Embryonic facial prominence (tissue), 1 donor: ENCODE measurements at regions not wholly inside any gene's neighbourhood (a gene's known extent, or its start where the extent isn't known, plus 50 kb on each side); places are given as distances from the start of the nearest gene placed in this dataset.

ENCODE experiments used
- DNase-seq: peaks from one replicate; pipeline ENCODE4 v3.0.0-alpha.2; 2016; ENCODE audit errors: extremely low spot score

DNA sequence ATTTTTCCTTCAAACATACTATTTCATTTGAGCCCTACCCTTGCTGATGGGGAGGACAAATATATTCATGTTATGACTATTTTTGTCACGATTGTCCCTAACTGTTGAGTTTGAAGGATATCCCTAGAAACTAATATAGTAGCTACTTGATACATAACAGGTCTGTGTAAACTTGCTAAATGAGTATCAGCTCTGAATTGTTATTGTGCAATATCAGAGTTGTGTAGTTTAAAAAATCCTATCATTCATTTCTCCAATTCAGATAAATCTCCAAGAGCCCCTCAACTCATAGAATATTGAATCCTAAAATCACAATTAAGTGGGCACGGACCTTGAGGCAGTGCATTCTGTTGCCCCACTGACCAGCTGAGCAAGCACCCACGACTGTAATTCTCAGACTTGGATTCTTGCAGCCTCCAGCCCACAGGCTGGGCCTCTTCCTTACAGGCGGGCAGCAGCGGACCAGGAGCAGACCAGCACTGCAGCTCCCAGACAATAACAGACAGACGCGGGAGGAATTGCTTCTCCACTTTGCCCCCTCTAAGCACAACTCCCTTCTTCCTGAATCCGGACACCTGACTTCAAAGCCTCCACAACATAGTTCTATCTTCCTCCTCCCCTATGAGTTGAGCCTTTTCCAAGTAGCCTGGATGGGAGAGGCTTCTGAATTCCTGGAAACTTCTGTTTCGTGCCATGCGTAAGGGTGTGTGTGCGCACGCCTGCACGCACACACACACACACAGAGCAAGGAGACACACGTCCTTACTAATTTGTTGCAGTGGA lies 337.6 kb upstream of the ARGLU1 start:
- no peak for DNase-seq

DNA sequence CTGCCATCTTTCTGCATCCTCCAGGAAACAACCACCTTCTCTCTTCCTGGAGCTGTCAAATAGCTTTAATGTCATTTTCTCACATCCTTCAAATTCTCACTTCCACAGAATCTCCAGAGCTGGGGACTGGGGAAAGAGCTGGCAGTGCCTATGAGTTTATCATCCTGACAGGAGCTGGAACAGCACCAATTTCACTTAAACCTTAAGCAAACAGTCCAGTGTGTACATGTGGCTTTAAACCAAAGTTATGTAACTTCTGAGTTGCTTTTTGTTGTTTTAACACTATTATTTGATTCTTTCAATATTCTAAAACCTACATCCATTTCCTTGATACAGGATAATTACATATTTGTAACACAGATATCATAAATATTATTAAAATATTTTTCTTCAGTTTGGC lies 331.5 kb upstream of the ARGLU1 start:
- no peak for DNase-seq

DNA sequence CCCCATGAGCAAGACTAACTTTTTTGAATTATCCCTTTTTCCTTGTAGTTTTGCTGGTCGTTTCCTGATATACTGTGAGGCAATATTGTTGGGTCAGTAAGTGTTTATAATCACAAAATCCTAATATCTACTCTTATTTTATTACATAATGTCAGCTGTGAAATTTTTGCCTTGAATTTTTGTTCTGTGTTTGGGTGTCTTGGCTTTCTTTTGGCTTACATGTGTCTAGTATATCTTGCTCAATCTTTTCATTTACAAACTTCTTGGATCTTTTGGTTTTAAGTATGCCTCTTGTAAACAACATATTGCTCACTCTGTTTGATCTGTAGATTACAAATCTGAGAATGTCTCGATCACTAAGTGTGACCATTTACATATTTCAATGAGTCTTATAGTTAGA lies 330.3 kb upstream of the ARGLU1 start:
- DNase-seq, result no peak

DNA sequence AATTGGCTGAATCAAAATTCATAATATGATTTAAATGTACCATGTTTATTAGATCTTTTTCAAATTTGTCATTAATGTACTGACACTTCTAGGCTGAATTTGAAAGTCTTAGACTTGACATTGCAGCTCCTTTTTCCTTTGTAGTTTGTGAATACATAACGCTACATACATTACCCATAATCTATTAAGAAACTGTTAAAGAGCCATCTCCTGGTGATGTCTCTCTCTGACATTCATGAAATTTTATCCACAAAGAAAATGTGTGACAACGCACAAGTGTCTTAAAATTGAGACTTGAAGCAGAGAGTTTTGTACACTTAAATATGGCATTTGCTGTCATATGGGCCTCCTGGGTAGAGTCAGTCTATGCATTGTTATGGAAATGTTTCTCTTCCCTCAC lies 320.2 kb upstream of the ARGLU1 start:
- DNase-seq, result no peak

DNA sequence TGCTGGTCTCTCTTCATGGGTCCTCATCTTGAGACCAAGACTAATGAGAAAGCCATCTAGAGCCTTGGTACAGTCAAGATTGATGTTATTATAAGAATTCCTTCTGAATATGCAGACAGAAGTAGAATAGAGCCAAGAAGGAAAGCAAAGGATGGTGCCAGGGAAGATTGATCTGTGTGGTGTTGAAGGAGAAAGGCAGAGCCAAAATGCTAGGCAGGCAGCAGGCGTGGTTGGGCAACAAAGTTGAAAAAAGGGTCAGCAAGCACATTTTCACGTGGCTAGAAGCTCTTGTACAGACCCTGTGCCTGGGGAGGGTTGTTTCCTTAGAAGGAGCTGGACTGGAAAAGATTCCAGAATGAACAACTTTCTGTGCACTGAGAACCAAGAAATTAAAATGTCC lies 319.7 kb upstream of the ARGLU1 start:
- no peak for DNase-seq

DNA sequence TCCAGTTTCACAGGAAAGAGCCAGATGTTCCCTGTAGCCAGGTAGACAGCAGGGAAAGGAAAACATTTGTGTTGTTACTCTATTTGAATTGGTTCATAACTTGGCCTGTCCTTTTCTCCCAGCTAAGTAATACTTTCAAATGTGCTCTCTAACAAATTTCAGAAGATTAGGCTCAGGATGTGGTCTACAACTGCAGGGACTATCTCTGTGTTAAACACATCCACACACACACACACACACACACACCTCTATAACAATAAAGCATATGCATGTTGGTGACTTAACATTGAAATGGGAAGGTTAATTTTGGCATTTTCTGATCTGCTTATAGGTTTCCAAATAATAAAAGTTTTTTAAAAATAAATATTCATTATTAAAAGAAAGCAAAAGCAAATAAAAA lies 316.0 kb upstream of the ARGLU1 start:
- no peak for DNase-seq

DNA sequence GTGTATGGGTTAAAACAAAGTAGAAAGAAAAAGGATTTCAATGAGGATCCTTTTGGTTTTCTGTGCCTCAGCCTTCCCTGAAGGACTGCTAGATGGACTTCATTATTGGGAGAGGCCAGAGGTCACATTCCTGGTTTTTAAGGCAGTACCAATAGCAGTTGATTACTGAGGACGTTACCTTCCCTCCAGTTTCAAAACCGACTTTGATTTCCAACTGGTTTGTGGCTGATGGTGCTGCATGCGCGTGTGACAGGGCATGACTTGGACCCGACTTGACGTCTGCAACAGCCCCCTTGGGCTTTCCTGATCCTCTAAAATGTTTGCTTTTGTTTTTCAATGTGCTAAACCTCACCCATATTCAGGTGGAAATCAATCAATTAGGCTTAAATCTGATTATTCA lies 314.3 kb upstream of the ARGLU1 start:
- no peak for DNase-seq

DNA sequence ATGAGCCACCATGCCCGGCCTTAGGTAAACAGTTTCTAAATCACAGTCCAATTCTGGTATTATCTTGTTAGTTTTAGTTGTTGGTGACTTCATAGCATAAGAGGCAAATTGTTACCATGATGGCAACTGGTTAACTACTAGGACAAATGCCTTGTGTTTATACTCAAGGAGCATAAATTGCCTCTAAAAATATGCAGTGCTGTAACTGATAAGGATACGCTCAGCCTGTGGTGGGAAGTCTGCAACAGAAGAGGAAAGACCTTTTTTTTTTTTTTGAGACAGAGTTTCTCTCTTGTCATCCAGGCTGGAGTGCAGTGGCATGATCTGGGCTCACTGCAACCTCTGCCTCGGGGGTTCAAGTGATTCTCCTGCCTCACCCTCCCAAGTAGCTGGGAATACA lies 311.9 kb upstream of the ARGLU1 start:
- DNase-seq, result no peak

DNA sequence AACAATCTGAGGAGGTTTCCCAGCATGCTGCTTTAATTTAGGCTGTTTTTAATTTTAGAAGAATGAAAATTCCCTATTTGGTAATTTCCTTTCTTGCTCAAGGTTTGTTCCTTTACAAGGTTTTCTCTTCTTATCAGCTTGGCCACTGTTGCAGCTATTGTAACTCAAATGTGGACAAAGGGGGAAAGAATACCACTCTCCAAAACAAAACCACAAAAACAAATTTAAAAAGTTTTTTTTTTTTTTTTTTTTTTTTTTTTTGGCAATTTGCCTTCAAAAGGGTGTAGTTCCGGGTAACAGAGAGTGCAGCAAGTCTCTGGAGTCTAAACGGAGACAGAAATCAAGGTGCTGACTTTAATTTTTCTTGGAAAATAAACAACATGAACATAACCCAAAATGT lies 306.4 kb upstream of the ARGLU1 start:
- DNase-seq, result no peak

DNA sequence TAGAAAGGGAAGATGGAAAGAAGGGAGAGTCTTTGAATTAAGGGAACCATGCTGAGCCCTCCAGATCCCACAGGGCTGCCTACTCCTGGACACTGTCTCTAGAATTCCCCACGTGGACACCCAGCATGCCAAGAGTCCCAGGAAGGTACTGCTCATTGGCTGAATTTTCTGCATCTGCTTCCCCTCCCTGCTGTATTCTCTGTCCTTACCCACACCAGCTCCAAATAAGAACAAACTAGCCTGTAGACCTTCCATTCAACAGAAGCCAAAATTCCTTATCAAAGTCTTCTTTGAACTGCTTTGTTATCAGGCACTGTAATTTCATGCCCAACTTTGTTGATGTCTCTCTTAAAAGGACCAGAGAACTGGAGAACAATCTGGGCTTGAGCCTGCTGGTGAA lies 305.9 kb upstream of the ARGLU1 start:
- no peak for DNase-seq

DNA sequence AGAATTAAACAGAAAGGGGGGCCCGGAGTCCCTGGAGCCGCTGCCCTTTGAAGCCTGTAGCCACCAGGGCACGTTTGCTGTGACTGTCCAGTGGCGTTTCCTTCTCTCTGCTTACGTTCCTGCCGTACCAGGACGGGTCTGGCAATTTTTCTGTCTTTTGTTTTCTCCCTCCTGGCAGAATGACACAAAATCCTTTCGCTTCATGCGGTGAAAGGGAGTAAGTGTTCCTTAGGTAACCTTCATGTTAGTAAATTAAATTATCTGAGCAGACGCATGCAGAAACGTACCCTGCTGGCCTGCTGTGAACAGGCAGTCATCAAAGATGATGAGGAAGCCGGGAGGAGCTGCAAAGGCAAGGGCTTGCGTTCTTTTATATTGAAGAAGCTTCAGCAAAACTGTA lies 299.3 kb upstream of the ARGLU1 start:
- no peak for DNase-seq

DNA sequence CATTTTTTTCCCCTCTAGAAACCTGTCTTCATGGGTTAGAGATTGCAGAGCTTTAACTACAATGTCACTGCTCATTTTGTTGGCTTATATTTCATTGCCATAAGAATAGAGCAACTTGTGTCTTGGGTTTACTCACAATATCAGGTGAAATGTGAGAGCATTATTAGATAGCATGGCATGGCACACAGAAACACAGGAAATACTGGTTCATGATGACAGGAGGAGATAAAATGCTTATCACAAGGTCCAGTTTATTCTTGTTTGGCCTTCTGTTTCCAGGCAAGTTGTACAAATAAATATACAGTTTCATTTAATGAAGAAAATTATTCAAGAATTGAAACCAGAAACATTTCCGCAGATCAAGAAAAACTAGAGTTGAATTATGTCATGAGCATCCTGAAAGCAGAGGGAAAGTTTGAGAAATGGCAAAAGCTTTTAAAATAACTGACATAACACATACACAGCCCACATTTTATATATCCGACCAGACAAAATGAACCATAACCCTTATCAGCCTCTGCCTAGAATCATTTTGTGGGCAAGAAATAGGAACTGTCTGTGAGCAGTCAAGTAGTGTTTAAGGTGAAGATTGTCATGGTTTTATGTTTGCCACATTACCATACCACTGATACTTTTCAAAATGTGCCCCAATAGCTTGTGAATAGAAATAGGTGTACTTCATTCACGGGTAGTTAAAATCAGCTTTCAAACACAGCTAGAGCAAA lies 297.9 kb upstream of the ARGLU1 start:
- DNase-seq, result no peak

DNA sequence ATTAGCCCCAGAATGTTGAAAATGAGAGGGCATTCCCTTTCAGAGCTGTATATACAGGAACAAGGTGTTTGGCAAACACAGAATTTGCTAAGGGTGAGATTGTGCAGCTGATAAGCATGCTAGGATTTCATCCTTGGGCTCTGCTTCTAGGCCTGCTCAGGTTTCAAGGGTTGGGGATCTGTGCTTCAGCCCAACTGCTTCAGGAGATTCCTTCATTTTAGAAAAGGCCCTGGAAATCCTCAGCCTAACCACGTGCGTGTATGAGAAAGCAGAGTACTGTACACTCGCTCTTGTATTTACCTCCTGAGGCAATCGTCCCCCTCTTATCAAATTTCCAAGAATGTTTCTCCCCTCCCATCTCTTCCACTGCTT lies 291.6 kb upstream of the ARGLU1 start:
- no peak for DNase-seq

DNA sequence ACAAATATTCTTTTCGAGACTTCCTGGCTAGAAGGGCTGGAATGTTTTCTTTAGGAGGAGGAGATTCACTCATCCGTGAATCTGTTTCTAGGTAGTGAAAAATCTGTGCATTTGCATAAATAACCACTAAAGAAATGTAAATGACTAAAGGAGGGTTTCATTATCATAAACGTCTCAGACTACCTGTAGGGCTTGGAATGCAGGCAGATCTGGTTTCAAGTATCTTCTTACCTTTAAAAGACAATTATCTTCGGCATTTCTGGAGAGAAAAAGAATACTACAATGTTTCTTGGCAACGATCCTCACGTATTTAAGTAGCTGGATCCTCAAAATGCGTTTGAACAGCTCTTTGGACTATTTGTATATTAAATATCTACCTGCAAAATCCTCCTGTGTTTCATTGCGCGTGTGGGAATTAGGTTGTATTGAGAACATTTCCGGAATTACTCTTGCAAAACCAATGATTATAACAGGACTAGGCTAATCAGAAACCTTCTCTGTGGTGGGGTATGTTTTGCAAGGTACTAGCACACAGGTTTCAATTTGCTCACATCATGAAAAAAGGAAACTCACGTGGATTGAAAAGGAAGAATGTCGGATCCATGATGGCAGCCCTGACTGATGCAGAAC lies 291.1 kb upstream of the ARGLU1 start:
- DNase-seq, result no peak

DNA sequence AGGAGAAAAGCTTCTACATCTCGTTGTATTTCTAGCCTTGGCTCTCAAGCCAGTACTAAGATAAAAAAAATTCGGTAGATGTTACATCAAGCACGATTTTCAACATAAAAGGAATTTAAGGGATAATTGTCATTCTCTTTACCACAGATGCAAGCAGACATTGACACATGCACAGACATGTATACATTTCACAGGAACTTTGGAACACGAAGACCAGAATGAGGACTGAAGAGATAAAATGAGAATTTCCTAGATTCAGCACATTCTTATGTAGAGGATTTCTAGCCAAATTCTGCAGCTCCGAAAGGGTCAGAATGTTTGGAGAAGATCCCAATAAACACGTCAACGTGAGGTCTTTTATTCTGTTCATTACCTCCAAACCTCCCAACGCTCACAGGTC lies 284.5 kb upstream of the ARGLU1 start:
- no peak for DNase-seq

DNA sequence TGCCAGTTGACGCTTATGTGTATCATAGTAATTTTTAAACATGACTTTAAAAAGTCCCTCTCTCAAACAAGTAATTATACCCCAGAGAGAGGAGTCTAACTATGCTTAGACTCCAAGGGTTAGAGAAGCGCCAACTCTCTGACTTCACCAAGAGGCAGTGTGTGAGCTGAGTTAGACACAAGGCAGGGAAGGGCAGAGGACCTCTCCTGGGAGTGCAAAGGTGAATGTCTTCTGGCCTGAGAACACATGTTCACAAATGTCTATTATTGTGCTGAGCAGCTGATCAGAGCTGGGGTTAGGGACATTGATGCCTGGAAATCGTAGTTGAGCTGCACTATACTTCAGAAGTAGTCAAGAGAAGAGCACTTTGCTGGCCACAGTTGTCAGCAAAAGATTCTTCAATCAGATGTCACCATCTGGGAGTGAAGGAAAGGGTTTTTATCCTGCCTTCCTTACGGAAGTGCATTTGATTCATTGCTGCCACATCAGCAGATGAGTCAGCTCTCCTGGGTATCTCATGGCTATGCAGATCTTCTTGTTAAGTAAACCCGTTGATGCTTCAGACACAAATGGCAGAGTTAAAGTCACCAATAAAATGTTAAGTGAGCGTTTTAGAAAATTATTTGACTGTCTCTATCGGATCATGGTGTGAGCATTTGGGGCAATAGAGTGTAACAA lies 283.2 kb upstream of the ARGLU1 start:
- no peak for DNase-seq

DNA sequence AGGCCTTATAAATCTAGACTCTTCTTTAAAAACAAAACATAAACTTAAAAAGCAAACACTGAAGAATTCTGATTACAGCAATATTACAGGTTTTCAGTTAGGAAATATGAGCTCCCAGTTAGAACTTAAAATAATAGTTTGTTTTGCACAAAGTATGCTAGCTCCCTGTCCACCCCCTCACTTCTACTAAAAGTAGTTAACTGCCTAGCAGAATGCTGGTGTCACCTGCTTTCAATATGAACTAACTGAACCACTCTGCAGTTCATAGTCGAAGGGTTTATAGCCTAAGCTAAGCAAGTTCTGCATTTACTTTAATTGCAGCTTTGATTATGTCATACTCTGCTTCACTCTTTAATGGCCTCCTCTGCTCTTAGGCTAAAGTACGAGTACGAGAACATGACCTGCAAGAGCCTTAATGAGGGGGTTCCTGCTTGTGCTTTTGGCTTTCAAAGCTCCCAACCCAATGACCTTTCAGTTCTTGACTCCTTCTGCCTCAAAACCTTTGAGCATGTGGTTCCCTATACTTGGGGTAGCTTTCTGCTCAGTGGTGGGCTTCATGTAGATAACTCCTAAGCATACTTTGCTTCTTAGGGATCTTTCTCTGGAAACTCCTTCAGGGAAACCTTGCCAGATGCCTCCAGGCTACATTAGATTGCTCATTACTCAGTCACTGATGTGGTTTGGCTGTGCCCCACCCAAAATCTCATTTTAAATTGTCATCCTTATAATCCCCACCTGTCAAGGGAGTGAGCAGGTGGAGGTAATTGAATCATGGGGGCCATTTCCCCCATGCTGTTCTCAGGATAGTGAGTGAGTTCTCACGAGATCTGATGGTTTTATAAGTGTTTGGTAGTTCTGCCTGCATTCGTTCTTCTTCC lies 278.9 kb upstream of the ARGLU1 start:
- DNase-seq, result no peak

DNA sequence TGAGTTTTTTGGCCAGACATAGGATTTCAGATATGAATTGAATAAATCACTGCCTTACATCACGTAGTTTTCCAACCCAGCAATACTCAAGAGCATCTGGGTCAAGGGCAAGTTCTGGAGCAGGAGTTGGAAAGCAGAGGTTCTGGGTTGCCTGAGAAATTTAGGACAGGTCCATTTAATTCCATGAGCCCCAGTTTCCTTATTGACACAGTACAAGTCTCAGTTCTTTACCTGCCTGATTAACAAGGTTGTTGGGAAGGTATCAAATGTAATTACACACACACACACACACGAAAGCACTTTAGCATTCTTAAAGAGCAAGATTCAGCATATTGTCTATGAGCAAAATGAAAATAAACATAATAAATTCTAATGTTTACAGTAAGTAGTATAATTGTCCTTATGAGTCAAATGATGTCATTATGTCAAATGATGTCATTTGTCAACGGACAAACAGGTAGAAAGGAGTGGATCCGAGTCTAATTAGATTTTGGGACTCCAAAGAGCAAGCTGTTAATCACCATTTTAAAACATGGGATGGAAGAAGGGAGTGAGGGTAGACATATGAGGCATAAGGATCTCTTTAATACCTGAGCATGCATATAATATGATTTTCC lies 268.4 kb upstream of the ARGLU1 start:
- no peak for DNase-seq

DNA sequence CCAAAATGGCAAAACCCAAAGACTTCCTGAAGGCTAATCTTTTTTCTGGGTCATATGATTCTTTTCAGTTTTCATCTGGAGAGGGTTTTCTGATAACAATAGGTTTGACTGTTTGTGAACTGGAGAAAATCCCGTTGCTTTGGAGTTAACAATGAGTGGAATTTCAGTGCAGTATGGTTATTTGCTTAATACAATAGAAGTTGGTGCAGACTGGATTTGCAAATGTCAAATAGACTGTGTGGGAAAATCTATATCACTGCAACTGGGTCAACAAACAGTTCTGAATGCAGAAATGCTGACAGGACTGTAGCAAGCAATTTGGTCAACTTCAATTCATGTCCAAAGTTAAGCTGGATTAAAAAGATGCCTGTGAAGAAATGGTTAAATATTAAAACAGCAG lies 267.5 kb upstream of the ARGLU1 start:
- no peak for DNase-seq

DNA sequence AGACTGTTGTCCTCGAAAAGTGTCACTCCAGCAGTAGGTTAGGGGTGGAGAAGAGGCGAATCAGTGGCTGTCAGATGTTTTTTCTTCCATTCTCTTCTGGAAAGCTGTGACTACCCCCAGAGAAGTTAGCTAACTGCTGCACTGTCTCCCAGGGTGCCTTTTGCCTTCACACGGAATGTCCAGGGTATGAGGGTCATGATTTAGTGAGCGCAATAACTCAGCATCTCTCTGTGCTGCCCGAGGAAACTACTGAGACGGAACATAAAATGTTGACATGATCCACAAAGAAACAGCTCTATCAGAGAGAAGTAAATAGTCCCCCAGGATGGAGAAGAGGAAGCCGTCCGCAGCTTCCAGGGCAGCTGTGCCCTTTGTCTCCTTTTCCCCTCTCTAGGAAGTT lies 254.0 kb upstream of the ARGLU1 start:
- DNase-seq, result no peak
